ENCODE measurements at regions not wholly inside any gene's neighbourhood (a gene's known extent, or its start where the extent isn't known, plus 50 kb on each side); places are given as distances from the start of the nearest gene placed in this dataset.

DNA sequence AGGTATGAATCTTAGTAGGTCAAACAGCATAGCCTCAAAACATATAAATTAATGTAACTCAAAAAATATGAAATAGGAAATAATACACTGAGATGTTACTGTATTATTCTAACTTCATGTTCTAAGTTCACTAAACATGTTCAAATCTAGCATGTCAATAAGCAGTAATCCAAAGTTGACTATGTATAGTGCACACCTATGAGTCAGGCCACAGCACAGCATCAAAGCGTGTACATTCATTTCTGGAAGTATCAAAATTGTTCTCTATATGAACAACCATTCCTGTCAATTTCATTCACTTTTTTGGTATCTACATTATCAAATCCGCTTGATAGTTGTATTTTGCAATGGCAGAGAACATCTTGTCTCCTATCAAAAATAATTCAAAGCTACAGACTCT is 418.9 kb upstream of the POM121L12 start:
- TF ChIP-seq, protein P1, sequence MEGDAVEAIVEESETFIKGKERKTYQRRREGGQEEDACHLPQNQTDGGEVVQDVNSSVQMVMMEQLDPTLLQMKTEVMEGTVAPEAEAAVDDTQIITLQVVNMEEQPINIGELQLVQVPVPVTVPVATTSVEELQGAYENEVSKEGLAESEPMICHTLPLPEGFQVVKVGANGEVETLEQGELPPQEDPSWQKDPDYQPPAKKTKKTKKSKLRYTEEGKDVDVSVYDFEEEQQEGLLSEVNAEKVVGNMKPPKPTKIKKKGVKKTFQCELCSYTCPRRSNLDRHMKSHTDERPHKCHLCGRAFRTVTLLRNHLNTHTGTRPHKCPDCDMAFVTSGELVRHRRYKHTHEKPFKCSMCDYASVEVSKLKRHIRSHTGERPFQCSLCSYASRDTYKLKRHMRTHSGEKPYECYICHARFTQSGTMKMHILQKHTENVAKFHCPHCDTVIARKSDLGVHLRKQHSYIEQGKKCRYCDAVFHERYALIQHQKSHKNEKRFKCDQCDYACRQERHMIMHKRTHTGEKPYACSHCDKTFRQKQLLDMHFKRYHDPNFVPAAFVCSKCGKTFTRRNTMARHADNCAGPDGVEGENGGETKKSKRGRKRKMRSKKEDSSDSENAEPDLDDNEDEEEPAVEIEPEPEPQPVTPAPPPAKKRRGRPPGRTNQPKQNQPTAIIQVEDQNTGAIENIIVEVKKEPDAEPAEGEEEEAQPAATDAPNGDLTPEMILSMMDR (IDR thresholded peaks at IDR 0.05), result no peak
- TF ChIP-seq POLR2A (IDR thresholded peaks at IDR 0.05; ENCODE audit: low read depth) (no peak), EP300 (IDR thresholded peaks at IDR 0.05) (no peak), POLR2AphosphoS5 (IDR thresholded peaks at IDR 0.05) (no peak)
